Loucy (cell line): ENCODE measurements at regions not wholly inside any gene's neighbourhood (a gene's known extent, or its start where the extent isn't known, plus 50 kb on each side); places are given as distances from the start of the nearest gene placed in this dataset.
"Not testable (repeated sequence)": the region's sequence is repeated elsewhere in the genome, so short reads cannot be mapped to it uniquely, and the experiment has no call there.

Experiments
- H2AFZ ChIP-seq: fragments of 200-600 bp; sonication (generic); 2 replicates; pipeline ENCODE4 v1.6.0; 2016; ENCODE audit warnings: antibody characterized with exemption, mild to moderate bottlenecking, low read length, moderate library complexity
- H3F3A ChIP-seq: fragments of 200-600 bp; 2 replicates; pipeline ENCODE4 v1.6.0; 2016; ENCODE audit warnings: antibody characterized with exemption, low read depth, mild to moderate bottlenecking
- H3K27me3 ChIP-seq: fragments of 200-600 bp; sonication (generic); 2 replicates; pipeline ENCODE4 v1.6.1; 2014; ENCODE audit warnings: low read length, mild to moderate bottlenecking; ENCODE audit not compliant: insufficient read depth, poor library complexity, severe bottlenecking
- H3K36me3 ChIP-seq: fragments of 200-600 bp; sonication (generic); 2 replicates; pipeline ENCODE4 v1.6.1; 2016; ENCODE audit warnings: low read length; ENCODE audit not compliant: insufficient read depth
- H3K4me1 ChIP-seq: fragments of 200-600 bp; sonication (generic); 2 replicates; pipeline ENCODE4 v1.5.1; 2014; ENCODE audit warnings: low read length, mild to moderate bottlenecking; ENCODE audit not compliant: insufficient read depth, poor library complexity, severe bottlenecking
- H3K4me2 ChIP-seq: fragments of 200-600 bp; sonication (generic); 2 replicates; pipeline ENCODE4 v1.6.0; 2014; ENCODE audit warnings: antibody characterized with exemption, low read length, low read depth, mild to moderate bottlenecking; ENCODE audit not compliant: poor library complexity, severe bottlenecking
- H3K4me3 ChIP-seq: fragments of 200-600 bp; sonication (generic); 2 replicates; pipeline ENCODE4 v1.5.1; 2014; ENCODE audit warnings: low read length, mild to moderate bottlenecking, mixed read lengths; ENCODE audit not compliant: poor library complexity, severe bottlenecking
- H3K79me2 ChIP-seq: fragments of 200-600 bp; sonication (generic); 2 replicates; pipeline ENCODE4 v1.6.1; 2014; ENCODE audit warnings: low read length; ENCODE audit not compliant: insufficient read depth
- H3K9ac ChIP-seq: fragments of 200-600 bp; sonication (generic); 2 replicates; pipeline ENCODE4 v1.6.0; 2014; ENCODE audit warnings: mild to moderate bottlenecking, low read depth, low read length, moderate library complexity; ENCODE audit not compliant: poor library complexity, severe bottlenecking
- H3K9me2 ChIP-seq: fragments of 200-600 bp; sonication (generic); replicated peaks from 2 replicates; pipeline ENCODE4 v1.6.1; 2016; ENCODE audit warnings: low read depth, low read length, mixed read lengths
- H3K9me3 ChIP-seq: fragments of 200-600 bp; sonication (generic); 2 replicates; pipeline ENCODE4 v1.6.1; 2014; ENCODE audit warnings: mild to moderate bottlenecking, antibody characterized with exemption, low read length, low read depth; ENCODE audit not compliant: insufficient read depth
- H4K20me1 ChIP-seq: fragments of 200-600 bp; sonication (generic); 2 replicates; pipeline ENCODE4 v1.6.0; 2014; ENCODE audit warnings: antibody characterized with exemption, low read length, mild to moderate bottlenecking; ENCODE audit not compliant: insufficient read depth, poor library complexity, severe bottlenecking
- EZH2phosphoT487 ChIP-seq: fragments of 200-600 bp; IDR thresholded peaks from 2 replicates; pipeline ENCODE4 v1.6.1; 2018; ENCODE audit warnings: antibody characterized with exemption, mild to moderate bottlenecking, moderate library complexity, borderline replicate concordance
- TF ChIP-seq, protein P1 (sequence below): fragments of 200-600 bp; sonication (generic); conservative IDR thresholded peaks from 2 replicates; pipeline ENCODE4 v1.5.1; 2014; ENCODE audit warnings: mild to moderate bottlenecking, antibody characterized with exemption, low read length

DNA sequence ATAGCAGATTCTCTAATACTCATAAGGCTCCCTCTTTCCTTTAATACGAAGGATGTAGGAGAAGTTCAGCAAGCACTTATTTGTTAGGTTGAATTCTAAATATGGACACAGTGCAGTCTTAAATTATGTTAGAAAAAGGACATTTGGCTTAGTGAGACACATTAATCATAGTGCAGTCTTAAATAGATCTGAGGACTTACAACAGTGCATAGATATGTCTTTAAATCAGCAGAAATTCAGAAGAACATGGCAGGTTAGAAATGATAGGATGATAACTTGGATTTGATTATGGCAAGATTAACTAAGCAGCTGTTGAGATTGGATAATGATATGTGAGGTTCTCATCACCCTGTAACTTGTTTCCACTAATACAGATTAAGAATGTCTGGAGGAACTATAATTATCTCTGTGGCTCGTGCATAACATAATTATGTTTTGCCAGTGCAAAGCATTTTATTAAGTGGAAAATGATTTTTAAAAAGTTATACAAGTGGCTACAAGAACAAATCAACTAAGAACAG lies 485.9 kb downstream of the USP25 start:
- H3K27me3 ChIP-seq = no peaks in the 10 kb centered on the region
- H4K20me1 ChIP-seq = no peaks in the 10 kb centered on the region
- H3K36me3 ChIP-seq = no peaks in the 10 kb centered on the region
- no peaks in the 10 kb centered on the region for H3K9me2 ChIP-seq
- H3K4me1 ChIP-seq = no peaks in the 10 kb centered on the region
- H3K9ac ChIP-seq = no peak overlapping the region
- H3K79me2 ChIP-seq = no peaks in the 10 kb centered on the region
- no peak overlapping the region for H3K4me3 ChIP-seq
- TF ChIP-seq EZH2phosphoT487 = no peak
- TF ChIP-seq, protein P1, sequence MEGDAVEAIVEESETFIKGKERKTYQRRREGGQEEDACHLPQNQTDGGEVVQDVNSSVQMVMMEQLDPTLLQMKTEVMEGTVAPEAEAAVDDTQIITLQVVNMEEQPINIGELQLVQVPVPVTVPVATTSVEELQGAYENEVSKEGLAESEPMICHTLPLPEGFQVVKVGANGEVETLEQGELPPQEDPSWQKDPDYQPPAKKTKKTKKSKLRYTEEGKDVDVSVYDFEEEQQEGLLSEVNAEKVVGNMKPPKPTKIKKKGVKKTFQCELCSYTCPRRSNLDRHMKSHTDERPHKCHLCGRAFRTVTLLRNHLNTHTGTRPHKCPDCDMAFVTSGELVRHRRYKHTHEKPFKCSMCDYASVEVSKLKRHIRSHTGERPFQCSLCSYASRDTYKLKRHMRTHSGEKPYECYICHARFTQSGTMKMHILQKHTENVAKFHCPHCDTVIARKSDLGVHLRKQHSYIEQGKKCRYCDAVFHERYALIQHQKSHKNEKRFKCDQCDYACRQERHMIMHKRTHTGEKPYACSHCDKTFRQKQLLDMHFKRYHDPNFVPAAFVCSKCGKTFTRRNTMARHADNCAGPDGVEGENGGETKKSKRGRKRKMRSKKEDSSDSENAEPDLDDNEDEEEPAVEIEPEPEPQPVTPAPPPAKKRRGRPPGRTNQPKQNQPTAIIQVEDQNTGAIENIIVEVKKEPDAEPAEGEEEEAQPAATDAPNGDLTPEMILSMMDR = no peak
- no peak overlapping the region for H2AFZ ChIP-seq
- no peaks in the 10 kb centered on the region for H3K9me3 ChIP-seq
- no peak overlapping the region for H3K4me2 ChIP-seq
- H3F3A ChIP-seq = no peaks in the 10 kb centered on the region

DNA sequence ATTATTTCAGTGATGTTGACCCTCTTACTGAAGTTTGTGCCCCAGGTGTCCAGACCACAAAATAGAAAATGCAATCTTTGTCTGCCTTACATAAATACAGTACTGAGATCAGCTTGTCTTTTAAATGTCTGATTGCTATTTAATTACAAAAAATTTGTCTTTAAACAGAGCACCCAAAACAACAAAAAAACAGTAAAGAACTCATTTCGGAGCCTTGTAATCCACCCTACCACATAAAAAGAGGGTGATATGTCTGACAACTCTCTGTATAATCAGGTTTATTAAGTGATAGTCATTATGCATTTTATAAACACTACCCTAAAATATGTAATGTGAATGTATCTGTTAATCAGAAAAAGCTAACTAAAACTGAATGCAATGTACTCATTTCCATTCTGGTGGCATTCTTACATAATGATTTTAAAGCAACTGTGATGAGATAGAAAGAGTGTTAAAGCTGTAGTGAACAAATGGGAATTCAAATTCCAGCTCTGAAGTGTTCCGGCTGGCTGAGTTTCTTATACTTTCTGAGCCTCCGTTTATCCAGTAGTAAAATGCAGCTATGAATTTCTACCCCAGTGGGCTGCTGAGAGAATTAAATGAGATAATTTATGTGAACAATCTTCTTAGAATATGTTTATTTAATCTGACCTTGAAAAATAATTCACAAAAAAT lies 486.6 kb downstream of the USP25 start:
- H3K79me2 ChIP-seq = no peaks in the 10 kb centered on the region
- no peaks in the 10 kb centered on the region for H3K9me2 ChIP-seq
- no peak overlapping the region for H3K4me3 ChIP-seq
- H2AFZ ChIP-seq = no peak overlapping the region
- H4K20me1 ChIP-seq = no peaks in the 10 kb centered on the region
- H3K9ac ChIP-seq = no peak overlapping the region
- H3K4me1 ChIP-seq = no peaks in the 10 kb centered on the region
- no peaks in the 10 kb centered on the region for H3F3A ChIP-seq
- no peak overlapping the region for H3K4me2 ChIP-seq
- no peaks in the 10 kb centered on the region for H3K27me3 ChIP-seq
- TF ChIP-seq, protein P1 = no peak
- TF ChIP-seq EZH2phosphoT487 = no peak
- H3K36me3 ChIP-seq = no peaks in the 10 kb centered on the region
- no peaks in the 10 kb centered on the region for H3K9me3 ChIP-seq

DNA sequence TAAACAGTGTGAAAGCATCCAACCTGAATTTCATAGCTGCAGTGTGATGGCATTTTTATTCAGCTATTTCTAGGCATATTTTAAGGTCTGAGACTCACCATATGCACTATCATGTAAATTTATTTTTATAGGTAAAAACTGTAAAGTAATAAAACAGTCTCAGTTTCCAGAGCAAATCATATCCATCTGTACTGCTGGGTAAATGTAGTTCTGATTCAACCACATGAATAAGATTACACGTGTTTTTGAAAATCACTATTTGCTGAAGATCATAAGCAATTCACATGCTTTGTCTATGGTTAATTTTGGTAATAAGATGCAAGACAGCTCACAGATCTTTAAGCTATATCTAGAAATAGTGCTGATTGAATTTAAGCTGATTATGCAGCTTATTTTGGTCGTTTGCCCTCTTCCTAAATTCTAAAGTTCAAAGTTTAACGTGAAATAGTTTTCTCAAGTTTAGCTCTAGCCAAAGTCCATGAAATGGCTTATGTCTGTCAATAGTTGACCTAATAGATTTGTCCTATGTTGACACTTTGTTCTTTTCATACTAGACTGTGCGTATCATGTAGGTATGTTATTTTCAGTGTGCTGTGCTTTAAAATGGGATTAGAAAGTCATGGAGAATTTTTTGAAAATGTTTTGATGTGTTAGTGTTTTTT lies 489.0 kb downstream of the USP25 start:
- Histone ChIP-seq H3K9ac (no peak overlapping the region), H3K9me2 (no peaks in the 10 kb centered on the region), H3F3A (no peaks in the 10 kb centered on the region), H3K36me3 (no peaks in the 10 kb centered on the region), H3K9me3 (no peaks in the 10 kb centered on the region), H3K4me2 (no peak overlapping the region), H3K79me2 (no peaks in the 10 kb centered on the region), H3K4me1 (no peaks in the 10 kb centered on the region), H3K4me3 (no peak overlapping the region), H4K20me1 (no peaks in the 10 kb centered on the region), H2AFZ (no peak overlapping the region), H3K27me3 (no peaks in the 10 kb centered on the region)
- TF ChIP-seq, protein P1 = no peak
- no peak for TF ChIP-seq EZH2phosphoT487

DNA sequence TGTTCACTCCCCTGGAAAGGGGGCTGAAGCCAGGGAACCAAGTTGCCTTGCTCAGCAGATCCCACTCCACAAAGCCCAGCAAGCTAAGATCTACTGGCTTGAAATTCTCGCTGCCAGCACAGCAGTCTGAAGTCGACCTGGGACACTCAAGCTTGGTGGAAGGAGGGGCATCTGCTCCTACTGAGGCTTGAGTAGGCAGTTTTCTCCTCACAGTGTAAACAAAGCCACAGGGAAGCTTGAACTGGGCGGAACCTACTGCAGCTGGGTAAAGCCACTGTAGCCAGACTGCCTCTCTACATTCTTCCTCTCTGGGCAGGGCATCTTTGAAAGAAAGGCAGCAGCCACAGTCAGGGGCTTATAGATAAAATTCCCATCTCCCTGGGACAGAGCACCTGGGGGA lies 495.0 kb downstream of the USP25 start:
- not testable (repeated sequence) for H3K9me2 ChIP-seq, H3K4me3 ChIP-seq, H3K36me3 ChIP-seq, H3K9ac ChIP-seq, H3K9me3 ChIP-seq, H3F3A ChIP-seq, H4K20me1 ChIP-seq, H3K79me2 ChIP-seq, H3K4me1 ChIP-seq, H2AFZ ChIP-seq, H3K4me2 ChIP-seq, H3K27me3 ChIP-seq
